Heart left ventricle (tissue), 16 donors: ENCODE measurements at regions not wholly inside any gene's neighbourhood (a gene's known extent, or its start where the extent isn't known, plus 50 kb on each side); places are given as distances from the start of the nearest gene placed in this dataset.

Experiments
- ATAC-seq, 4 donors: fragments of 200-7000 bp; cut with Tn5 transposase; one replicate each; pipeline ENCODE4 v1.9.1; 2020 to 2022; ENCODE audit warnings: moderate library complexity in 4 of 4, mild to moderate bottlenecking in 3 of 4, moderate number of reproducible peaks in 1 of 4
- DNase-seq, 5 donors: peaks; one replicate each; pipeline ENCODE4 v3.0.0-alpha.2; 2020
- H3K27ac ChIP-seq, 12 donors: fragments of 200-600 bp; sonication (generic) in 4 of 12; one replicate each; pipeline versions ENCODE4 v1.5.0 to v1.8.0; 2016 to 2022; ENCODE audit warnings: mild to moderate bottlenecking in 2 of 12
- H3K27me3 ChIP-seq, 9 donors: fragments of 200-600 bp; sonication (generic) in 2 of 9; one replicate each; pipeline versions ENCODE4 v1.5.1 to v1.8.0; 2016 to 2022; ENCODE audit warnings: mild to moderate bottlenecking in 3 of 9
- H3K36me3 ChIP-seq, 9 donors: fragments of 200-600 bp; sonication (generic) in 2 of 9; one replicate each; pipeline versions ENCODE4 v1.5.0 to v1.8.0; 2018 to 2022; ENCODE audit warnings: mild to moderate bottlenecking in 2 of 9
- H3K4me1 ChIP-seq, 12 donors: fragments of 200-600 bp; sonication (generic) in 4 of 12; one replicate each; pipeline versions ENCODE4 v1.5.0 to v1.8.0; 2016 to 2022; ENCODE audit warnings: mild to moderate bottlenecking in 3 of 12
- H3K4me3 ChIP-seq, 12 donors: fragments of 200-600 bp; sonication (generic) in 4 of 12; one replicate each; pipeline versions ENCODE4 v1.5.0 to v1.8.0; 2017 to 2022; ENCODE audit warnings: mild to moderate bottlenecking in 9 of 12, moderate library complexity in 4 of 12
- H3K9me3 ChIP-seq, 12 donors: fragments of 200-600 bp; sonication (generic) in 4 of 12; one replicate each; pipeline versions ENCODE4 v1.5.0 to v1.8.0; 2016 to 2022; ENCODE audit warnings: mild to moderate bottlenecking in 1 of 12
- CTCF ChIP-seq, 12 donors: fragments of 200-600 bp; sonication (generic) in 4 of 12; IDR thresholded peaks; one replicate each; pipeline versions ENCODE4 v1.5.0 to v1.8.0; 2018 to 2022; ENCODE audit warnings: antibody characterized with exemption in 12 of 12, mild to moderate bottlenecking in 5 of 12
- POLR2A ChIP-seq, 2 donors: fragments of 450-650 bp; IDR thresholded peaks; one replicate each; pipeline ENCODE4 v1.6.1; 2017; ENCODE audit warnings: antibody characterized with exemption in 2 of 2, mild to moderate bottlenecking in 2 of 2, moderate library complexity in 2 of 2
- WGBS, 4 donors: extraction: QIAGEN DNeasy Blood & Tissue Kit in 2 of 4; methylation state at CpG; one replicate each; pipeline versions ENCODE4 v1.1.5 to v1.1.7; 2013 to 2018; 5-methylcytosine and 5-hydroxymethylcytosine counted together
- intact Hi-C, 10 donors: fragments of 100-400 bp; cut with DNase I; formaldehyde crosslinking; loops; one replicate each; pipeline versions ENCODE4 v1.11.1 to v1.14.2; 2022
- donor health status: ischemic (EF 13 %, LVEDD 7.1; RV severe dilation, severe dysfunction).
- donor health status: healthy with polysubstance abuse.
- donor health status: DM: no; HTN: yes; CAD: no.
- donor health status: DM: no; HTN: no; CAD: no.
- donor health status: ischemic (EF 25% LVEDD 6.9; RV normal size, moderate dysfunction).
- donor health status: ischemic (EF 25% LVEDD 5.7; RV mildly dilated, moderate dysfunction).
- donor health status: healthy.
- donor health status: DM: yes; HTN: yes; CAD: no.
- donor health status: ischemic (EF 35%, LVEDD 5.7; RV mildly dilated, moderate dysfunction).
- donor health status: nonischemic (EF 11% LVEDD 7.7; RV severe dilation, severe dysfunction).
- donor health status: DM: yes; HTN: yes; CAD: no.
- donor health status: PGD.
- donor health status: ischemic (EF 29% LVEDD 5.4; RV normal size, mild dysfunction).
- donor health status: nonischemic (EF 23%, LVEDD 6.1; RV moderate dilation, normal function).

- Histone ChIP-seq H3K9me3 (no peaks in the 10 kb centered on the region), H3K36me3 (no peaks in the 10 kb centered on the region), H3K27ac (no peak overlapping the region), H3K4me1 (no peaks in the 10 kb centered on the region), H3K4me3 (no peak overlapping the region), H3K27me3 (peaks cover 0 to 5% (median 0%) of the 10 kb centered on the region in 9 donors)
- DNase-seq, result no peak
- 70 to 77% (median 75%) methylated on average over 2 of the region's 2 CpGs for WGBS, 4 donors
- no peak for TF ChIP-seq CTCF (IDR thresholded peaks at IDR 0.05)
- TF ChIP-seq POLR2A (IDR thresholded peaks at IDR 0.05), result no peak
- no peak for ATAC-seq
- intact Hi-C loops, result no loop called here
These were observed 746.7 kb upstream of the USP15 start for GRCh38 chr12:61513499-61513898.

- Histone ChIP-seq H3K36me3 (no peaks in the 10 kb centered on the region), H3K4me3 (no peak overlapping the region), H3K9me3 (no peaks in the 10 kb centered on the region), H3K4me1 (no peaks in the 10 kb centered on the region), H3K27me3 (peaks cover 0 to 5% (median 0%) of the 10 kb centered on the region in 9 donors), H3K27ac (no peak overlapping the region)
- 31 to 36% (median 35%) methylated on average over 8 of the region's 8 CpGs for WGBS, 4 donors
- TF ChIP-seq CTCF (IDR thresholded peaks at IDR 0.05) (no peak), POLR2A (IDR thresholded peaks at IDR 0.05) (no peak)
- DNase-seq (no peak), ATAC-seq (no peak)
- intact Hi-C loops, result no loop called here
These were observed 746.2 kb upstream of the USP15 start for GRCh38 chr12:61514016-61514415.

GRCh38 chr12:61521258-61521657, 738.9 kb upstream of the USP15 start:
- Histone ChIP-seq H3K4me1 (no peaks in the 10 kb centered on the region), H3K4me3 (no peak overlapping the region), H3K36me3 (no peaks in the 10 kb centered on the region), H3K27me3 (no peaks in the 10 kb centered on the region), H3K27ac (no peak overlapping the region), H3K9me3 (no peaks in the 10 kb centered on the region)
- ATAC-seq, result no peak
- intact Hi-C loops, result no loop called here
- no peak for DNase-seq
- WGBS, 4 donors, result 60 to 75% (median 73%) methylated on average over 1 of the region's 1 CpG
- TF ChIP-seq CTCF (IDR thresholded peaks at IDR 0.05), result no peak
- no peak for TF ChIP-seq POLR2A (IDR thresholded peaks at IDR 0.05)

GRCh38 chr12:61523276-61523992, 736.8 kb upstream of the USP15 start:
- no peaks in the 10 kb centered on the region for H3K4me1 ChIP-seq
- H3K4me3 ChIP-seq, result no peak overlapping the region
- intact Hi-C loops, result no loop called here
- no peak overlapping the region for H3K27ac ChIP-seq
- DNase-seq (no peak), ATAC-seq (no peak)
- WGBS, 4 donors, result 73 to 77% (median 74%) methylated on average over 3 of the region's 3 CpGs
- no peaks in the 10 kb centered on the region for H3K36me3 ChIP-seq
- H3K9me3 ChIP-seq, result no peaks in the 10 kb centered on the region
- TF ChIP-seq POLR2A (IDR thresholded peaks at IDR 0.05) (no peak), CTCF (IDR thresholded peaks at IDR 0.05) (no peak)
- no peaks in the 10 kb centered on the region for H3K27me3 ChIP-seq
